NCI-H526 (cell line): ENCODE measurements at regions not wholly inside any gene's neighbourhood (a gene's known extent, or its start where the extent isn't known, plus 50 kb on each side); places are given as distances from the start of the nearest gene placed in this dataset.

Experiments
- DNase-seq, 2 experiments: peaks; one replicate each; lab custom pipeline; 2025; lab: John Stamatoyannopoulos, UW

DNA sequence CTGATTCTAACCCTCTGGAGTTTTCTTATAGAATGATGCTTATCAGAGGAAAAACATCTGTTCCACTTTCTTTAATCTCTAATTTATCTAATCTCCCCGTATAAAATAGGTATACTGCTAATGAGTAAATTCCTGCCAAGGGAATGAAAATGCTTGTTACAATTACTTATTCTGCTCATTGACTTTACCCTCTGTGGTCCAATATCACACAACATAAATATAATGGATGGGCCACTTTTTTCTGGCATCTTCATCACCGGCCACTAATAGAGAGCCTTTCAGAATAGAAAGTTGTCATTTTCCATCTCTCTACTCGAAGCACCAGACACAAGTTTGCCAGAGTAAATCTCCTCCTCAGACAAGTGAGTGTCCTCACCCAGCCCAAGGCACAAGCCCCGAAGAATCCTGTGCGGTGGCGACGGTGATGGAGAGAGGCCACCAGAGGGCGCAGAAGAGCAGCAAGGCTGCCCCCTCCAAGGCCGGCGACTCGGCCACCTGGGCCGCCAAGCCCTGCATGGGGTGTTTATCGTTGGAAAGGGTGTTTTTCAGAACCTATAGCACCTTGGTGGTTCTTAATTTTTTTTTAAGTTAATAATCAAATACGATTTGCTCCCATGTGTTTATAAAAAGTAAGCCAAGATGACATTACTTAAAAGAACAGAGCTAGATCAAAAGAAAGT is 212.9 kb upstream of the ARID1B start:
- DNase-seq: peak; percentile 31 to 80

DNA sequence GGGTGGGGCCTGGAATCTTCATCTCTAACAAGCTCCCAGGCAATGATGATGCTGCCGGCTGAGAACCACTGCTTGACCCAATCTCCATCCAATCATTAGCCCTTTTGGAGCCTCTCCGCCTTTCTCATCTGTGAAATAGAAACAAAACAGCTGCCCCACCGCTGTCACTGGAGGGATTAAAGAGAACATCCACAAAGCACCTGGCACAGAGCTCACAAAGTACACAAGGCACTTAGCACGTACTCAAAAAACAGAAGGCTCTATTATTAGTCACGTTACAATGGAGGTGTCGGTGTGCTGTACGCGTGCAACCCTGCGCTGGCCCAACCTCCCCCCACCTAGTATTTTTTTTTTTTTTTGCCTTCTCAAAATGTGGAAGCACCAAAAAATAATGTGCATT is 213.5 kb upstream of the ARID1B start:
- no peak for DNase-seq

DNA sequence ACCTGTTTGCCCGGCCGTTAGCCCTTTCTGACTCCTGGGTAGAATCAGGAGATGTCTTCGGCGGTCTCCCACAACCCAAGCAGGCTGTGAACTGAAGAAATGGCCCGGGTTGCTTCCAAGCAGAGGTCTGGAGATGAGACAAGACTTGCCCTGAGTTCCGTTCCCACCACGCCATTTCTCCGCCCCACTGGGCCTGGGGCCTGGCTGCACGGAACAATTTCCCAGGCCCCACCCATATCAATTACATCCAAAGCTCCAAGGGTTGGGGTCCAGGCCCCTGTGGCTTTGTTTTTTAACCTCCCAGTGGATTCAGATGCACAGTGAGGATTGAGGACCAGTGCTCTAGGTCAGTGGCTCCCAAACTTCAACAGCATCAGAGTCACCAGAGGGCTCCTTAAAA is 214.5 kb upstream of the ARID1B start:
- DNase-seq: no peak

DNA sequence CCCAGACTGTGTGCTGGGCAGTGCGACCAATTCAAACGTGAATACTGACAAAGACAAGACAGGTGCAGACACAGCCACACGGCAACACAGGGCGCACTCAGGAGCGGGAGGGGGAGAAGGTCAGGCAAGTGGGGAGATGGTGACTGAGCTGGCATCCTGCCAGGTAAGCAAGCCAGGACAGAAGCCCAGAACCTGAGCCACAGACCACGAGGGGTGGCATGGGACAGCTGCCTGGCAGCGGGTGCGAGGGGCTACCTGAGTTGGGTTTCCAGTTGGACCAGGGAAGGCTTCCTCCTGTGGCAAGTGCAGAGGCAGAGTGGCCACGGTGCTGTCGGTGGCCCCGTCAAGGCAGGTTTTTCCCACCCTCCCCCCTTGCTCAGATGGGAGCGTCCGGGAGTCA is 215.2 kb upstream of the ARID1B start:
- no peak for DNase-seq

DNA sequence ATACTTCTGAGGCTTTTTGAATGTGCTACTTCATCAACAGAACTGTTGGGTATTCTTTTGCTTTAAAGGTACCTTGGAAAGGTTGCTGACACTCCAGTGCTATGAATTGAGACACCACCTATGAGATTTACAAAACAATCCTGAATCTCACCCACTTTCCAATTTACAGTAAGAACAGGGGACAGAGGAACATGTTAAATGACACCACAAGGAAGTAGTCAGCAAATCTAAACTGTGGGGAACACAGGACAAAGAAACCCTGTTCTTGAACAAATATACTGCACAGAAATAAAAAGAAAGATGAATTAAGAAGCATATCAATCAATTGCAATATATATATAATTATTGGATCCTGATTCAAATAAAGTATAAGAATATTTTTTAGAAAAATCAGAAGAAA is 216.7 kb upstream of the ARID1B start:
- no peak for DNase-seq

DNA sequence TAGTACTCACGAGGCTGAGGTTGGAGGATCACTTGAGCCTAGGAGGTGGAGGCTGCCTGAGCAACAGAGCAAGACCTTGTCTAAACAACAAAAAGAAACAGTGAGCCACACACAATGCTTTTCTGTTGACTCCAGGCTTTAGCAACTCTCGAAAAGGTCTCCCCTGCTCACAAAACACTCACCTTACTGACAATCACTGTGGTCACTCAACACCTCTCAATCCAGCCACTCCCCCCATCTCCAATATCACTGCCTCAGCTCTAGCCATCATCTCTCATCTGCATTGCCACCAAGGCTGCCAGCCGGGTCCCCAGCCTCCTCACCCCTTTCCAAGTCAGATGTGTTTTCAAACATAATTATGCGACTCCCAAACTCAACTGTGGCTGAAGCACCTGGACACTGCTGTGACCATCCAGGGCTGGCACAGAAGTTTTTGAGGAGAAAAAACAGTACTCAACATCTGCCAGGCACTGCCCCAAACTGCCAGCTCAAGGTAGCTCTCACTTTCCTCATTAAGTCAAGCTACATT is 218.0 kb upstream of the ARID1B start:
- DNase-seq: no peak

DNA sequence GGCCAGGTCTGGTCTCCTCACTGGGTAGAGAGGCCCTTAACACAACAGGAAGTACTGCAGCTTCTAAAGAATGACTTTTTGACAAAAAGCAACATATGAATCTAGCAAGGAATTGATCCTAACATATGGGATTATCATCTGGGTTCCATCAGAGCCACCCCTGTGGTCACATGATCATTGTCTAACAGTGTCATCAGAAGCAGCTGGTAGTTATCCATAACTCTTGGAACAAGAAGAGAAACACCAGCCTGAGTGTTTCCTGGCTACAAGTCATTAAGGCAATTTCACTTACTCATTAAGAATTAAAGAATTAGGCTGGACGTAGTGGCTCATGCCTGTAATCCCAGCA is 219.3 kb upstream of the ARID1B start:
- no peak for DNase-seq

DNA sequence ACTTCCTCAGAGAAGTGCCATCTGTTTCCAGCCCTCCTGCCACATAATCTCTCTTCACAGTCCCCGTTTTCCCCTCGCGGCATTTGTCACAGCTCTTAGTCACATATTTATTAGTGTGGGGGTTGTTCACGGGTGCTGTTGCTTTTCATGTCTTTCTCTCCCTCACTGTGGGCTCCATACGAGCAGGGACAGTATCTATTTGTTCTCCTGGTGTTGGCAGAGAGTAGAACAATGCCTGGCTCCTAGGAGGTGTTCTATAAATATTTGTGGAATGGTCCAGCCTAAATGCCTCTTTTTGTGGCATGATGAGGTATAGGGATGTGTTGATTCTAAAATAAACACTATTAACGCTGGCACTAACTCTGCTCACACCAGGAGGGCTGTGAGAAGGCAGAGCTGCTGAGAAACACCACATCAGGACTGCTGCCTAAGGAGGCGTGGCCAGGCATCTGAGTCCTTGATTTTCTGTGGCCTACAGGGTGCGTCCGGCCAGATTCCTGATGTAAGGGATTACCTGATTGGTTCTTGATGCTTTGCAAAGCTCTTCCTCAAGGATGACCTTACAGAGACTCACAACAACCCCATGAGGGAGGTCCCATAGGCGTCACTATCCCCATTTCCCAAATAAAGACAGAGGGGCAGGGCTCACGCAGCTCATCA is 219.8 kb upstream of the ARID1B start:
- no peak for DNase-seq

DNA sequence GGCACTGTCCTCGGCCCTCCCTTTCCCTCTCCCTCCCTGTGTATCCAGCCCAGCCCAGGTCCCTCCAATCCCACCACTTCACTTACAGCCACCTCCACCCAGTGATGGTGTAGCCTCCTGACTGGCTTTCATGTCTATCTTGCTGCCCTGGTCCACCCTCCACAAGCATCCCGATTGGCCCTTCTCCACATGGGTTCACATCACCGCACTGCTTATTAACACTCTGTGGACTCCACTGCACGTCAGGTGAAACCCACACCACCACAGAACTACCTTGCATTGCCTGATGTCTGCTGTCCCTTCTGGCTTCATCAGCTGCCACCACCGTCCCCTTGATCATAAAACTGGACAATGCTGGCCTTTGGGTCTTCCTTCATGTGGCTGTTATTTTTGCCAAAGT is 220.4 kb upstream of the ARID1B start:
- DNase-seq: no peak

DNA sequence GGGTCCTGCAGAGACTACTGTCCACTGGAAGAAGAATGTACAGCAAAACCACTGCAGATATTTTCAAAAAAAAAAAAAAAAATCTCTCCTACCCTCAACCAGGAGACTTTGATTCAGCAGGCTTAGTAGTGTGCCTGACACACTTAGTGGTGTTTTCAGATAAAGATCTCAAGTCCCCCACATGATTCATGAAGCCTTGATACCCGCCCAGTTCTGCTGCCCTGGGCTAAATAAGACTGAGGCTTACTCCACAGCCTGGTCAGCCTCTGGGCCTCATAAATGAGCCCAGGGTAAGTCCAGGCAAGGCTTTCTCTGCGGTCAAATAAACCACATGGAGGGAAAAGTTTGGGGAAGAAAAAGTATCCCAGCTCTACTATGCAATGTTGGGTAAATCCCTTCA is 222.1 kb upstream of the ARID1B start:
- no peak for DNase-seq

DNA sequence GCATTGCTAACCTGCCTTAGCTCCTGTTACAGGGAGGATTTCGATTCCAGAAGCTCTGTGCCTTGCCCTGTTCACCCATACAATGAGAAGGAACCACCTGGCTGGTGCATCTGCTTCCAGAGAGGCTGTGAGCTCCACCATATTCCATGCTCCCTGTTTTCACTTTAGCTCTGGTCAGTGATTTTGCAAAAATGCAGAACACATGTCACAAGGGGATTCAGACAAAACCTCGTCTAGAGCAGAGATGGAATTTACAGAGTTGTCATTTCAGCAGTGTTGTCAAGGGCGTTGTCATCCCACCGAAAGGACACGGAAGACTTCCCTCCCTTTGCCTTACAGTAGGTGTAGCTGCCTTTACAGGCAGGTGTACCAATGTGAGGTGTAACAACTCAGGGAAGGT is 223.0 kb upstream of the ARID1B start:
- no peak for DNase-seq

DNA sequence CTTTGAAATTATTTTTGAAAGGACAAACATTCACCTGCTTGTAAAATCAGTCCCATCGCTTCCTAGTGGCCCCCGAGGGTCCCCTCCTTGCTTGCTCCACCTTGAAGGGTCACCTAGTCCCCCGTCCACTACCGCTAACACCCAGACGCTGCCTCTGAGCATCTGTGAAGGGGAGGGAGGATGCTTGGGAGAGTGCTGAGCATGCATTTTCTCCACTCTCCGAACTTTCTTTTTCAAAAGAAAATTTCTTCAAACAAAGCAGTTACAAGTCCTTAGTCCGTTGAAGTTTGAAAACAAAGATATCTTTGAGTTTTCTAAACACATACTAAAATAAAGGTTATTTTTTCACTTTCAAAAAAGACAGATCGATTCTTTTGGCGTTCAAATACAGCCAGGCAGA is 224.3 kb upstream of the ARID1B start:
- DNase-seq: no peak

DNA sequence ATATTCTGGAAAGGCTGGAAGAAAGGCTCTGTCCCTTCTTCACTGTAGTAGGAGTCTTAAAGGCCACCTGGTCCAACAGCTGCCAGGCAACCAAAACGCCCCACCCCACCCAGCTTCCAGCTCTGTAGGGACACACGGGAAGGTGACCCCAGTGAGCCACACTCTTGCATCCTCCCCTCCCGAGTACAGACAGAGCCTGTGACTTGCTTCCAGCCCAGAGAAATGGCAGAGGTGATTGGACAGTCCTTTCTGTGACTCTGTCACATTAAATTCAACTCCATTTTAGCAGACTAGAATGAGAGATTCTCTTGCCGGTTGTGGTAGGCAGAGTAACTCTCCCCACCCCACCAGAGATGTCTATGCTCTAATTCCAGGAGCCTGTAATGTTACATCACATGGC is 226.2 kb upstream of the ARID1B start:
- DNase-seq: no peak

DNA sequence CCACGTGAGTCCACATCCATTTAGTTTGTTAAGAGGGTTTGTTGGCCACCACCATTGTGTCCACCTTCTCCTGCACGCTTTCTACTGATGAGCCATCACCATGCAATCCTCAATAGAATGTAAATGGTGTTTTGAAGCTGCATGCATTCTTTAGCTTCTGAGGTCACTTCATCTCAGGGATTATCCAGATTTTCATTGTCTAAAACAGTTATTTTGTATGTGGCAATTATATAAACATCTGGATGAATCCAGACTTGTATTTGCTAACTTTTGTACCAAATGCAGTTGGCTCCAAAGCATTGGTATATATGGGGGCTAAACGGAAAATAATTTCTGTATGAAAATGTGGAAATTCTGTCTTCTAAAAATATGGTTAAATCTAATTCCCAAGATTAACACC is 231.2 kb upstream of the ARID1B start:
- no peak for DNase-seq

DNA sequence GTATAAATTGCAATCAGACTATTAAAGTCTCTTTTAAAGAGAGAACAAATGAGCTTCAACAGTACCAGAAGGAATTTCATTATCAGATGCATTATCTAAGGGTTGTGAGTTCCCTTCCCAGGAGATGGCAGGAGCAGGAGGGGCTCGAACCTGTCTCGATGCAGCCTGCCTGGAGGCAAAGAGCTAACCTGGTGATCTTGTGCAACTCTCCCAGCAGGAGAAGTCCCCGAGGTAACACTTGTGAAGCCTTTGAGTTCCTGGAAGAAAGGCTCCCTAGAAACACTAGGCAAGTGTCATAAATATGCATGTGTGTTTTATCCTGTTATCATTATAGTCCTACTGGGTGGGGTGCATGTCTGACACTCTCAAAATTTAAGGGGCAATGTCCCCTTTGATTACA is 232.2 kb upstream of the ARID1B start:
- DNase-seq: no peak

DNA sequence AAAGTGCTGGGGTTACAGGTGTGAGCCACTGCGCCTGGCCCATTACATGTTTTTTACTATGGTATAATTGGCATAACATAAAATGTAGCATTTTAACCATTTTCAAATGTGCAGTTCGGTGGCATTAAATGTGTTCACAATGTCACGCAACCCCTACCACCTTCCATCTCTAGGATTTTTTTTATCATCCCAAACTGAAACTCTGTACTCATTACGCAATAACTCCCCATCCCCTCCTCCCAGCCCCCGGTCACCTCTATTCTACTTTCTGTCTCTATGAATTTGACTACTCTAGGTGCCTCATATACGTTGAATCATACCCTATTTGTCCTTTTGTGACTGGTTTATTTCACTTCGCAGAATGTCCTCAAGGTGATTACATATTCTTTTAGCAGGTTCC is 233.1 kb upstream of the ARID1B start:
- no peak for DNase-seq

DNA sequence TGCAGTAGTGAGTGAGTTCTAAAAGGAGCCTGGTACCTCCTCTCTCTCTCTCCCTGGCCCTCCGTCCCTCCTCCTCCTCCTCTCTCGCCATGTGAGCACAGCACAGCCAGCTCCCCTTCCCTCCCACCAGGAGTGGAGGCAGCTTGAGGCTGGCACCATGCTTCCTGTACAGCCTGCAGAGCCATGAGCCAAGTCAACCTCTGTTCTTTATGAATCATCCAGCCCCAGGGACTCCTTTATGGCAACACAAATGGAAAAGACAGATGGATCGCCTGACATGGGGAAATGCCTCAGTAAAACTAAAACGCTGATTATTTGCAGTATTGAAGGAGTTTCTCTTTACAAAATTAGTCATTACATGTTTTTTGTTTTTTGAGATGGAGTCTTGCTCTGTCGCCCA is 233.7 kb upstream of the ARID1B start:
- no peak for DNase-seq

DNA sequence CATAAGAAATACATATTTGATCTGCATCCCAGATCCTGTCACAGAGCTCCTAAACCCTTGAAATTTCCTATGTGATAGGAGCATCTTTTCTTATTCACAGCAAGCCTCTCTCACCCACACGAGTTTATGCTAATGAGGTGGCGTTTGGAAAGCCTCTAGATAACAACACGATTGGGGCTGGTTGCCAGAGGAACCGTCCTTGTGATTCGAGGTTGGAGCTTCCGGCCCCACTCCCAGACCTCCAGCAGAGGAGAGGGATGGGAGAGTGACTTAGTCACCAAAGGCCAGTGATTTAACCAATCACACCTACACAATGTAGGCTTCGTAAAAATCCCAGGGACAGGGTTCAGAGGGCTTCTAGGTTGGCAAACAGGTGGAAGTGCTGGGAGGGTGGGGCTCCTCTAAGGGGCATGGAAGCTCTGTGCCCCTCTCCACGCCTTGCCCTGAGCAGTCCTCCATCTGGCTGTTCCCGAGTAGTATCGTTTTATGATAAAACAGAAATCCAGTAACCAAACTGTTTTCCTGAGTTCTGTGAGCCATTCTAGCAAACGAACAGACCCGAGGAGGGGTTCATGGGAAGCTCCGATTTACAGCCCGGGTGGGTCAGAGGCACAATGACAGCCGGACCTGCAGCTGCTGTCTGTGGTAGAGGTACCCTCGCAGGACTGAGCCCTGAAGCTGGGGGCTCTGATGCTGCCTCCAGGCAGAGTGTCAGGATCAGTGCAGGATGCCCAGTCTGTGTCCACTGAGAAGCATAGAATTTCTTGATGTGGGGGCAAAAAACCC is 238.1 kb upstream of the ARID1B start:
- no peak for DNase-seq

DNA sequence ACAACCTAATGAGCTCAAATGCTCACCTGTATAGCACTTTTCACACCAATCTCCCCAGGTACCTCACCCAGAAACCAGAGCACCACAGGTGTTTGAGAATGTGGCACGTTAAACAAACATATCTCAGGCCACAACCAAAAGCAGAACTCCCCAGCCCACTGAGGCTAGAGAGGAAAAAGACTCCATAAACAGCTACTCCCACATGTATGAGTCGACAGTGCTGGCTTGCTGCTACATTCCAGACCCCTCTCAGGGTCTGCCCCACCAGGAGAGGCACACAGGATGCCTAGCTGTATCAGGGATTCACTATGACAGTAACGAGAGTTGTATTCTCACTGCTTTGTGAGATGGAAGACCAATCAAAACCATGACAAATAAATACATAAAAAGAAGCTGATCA is 242.6 kb upstream of the ARID1B start:
- DNase-seq: no peak

DNA sequence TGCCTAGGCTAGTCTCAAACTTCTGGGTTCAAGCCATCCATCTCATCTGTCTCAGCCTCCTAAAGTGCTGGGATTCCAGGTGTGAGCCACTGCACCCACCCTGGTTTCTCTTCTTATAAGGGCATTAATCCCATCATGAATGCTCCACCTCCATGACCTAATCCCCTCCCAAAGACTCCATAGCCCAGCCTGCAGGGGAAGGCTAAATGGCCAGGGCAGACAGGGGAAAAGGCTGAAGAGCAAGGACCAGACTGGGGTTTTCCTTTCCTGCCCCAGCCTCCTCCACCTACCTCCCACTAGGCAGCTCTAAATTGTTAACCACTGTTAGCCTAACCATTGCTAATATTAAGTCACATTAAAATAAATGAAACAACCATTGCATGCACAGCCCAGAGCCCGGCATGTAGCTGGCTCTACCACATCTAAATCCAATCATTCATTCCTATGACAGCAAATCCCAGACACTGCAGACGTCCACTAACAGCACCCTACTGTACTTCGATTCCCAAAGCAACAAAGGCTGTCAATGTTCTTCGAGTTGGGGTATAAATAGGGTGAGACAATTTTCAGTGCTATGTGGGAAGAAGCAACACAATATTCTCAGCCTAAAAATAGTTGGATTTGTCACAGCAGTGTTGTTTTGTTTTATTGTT is 243.2 kb upstream of the ARID1B start:
- DNase-seq: no peak

DNA sequence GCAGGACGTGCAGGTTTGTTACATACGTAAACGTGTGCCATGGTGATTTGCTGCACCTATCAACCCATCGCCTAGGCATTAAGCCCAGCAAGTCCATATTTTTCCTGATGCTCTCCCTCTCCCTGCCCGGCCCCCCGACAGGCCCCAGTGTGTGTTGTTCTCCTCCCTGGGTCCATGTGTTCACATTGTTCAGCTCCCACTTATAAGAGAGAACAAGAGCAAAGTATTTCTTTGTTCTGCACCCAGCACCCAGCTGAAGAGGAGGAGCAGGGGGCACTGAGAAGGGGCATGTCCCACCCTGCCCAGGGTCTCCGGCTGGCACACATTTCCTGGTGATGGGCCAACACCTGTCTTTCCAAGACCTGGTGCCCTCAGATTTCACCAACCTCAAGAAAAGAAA is 251.1 kb upstream of the ARID1B start:
- no peak for DNase-seq

DNA sequence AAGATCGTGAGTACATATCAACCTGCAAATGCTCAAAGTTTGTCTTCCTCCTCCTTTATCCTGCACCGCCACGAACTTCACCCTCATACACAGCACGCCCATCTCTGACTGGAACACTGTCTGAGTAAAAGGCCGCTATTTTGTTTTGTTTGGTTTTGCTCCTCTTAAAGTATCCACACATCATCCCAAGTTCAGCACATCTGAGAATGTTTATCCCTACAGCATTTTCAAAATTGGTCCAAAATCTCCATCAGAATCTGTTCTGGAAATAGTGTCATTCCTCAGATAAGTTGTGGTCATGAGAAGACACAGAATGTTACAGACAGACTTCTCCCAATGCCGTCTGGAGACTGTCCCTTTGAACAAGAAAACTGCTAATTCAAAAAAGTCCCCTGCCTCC is 251.6 kb upstream of the ARID1B start:
- DNase-seq: no peak

DNA sequence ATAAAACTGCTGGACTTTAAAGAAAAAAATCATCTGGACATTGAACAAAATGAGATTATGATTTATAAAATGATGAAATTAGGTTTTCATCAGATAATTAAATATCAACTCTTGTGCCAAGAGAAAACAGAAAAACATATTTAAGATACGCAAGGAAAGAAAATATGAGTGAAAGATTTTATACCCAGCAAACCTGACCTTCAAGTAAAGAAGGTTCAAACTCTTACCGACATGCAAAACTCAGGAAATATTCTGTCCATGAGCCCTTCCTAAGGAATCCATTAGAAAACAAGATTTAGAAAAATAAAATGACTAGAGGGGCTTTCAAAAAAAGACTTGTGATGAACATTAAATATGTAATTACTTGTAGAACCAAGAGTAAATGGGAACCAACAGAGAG is 257.2 kb upstream of the ARID1B start:
- DNase-seq: no peak
